K562 (cell line): ENCODE measurements at regions not wholly inside any gene's neighbourhood (a gene's known extent, or its start where the extent isn't known, plus 50 kb on each side); places are given as distances from the start of the nearest gene placed in this dataset.

Source experiments
- CHD4 ChIP-seq: fragments of 200-600 bp; sonication (generic); IDR thresholded peaks from 3 replicates; pipeline ENCODE4 v1.6.1; 2012; ENCODE audit warnings: low read depth, mild to moderate bottlenecking, mixed read lengths, low read length, inconsistent platforms; ENCODE audit not compliant: insufficient read depth, insufficient replicate concordance, poor library complexity, severe bottlenecking
- CTCF ChIP-seq, 3 experiments: IDR thresholded peaks in 2 of 3; conservative IDR thresholded peaks in 1 of 3; 2 replicates each; pipeline ENCODE4 v1.5.1; 2011 to 2012; ENCODE audit warnings: low read length in 3 of 3, mild to moderate bottlenecking in 3 of 3, control low read depth in 2 of 3, improper control_type of control experiment in 1 of 3, inconsistent platforms in 1 of 3, low read depth in 1 of 3, mixed read lengths in 1 of 3, moderate library complexity in 1 of 3; ENCODE audit not compliant: insufficient read depth in 2 of 3
- EP300 ChIP-seq: IDR thresholded peaks from 2 replicates; pipeline ENCODE4 v1.6.1; 2012; ENCODE audit warnings: low read length, improper control_type of control experiment
- EZH2 ChIP-seq: IDR thresholded peaks from 2 replicates; pipeline ENCODE4 v1.6.1; 2012; ENCODE audit warnings: low read depth, mild to moderate bottlenecking, inconsistent platforms, low read length, borderline replicate concordance
- FOXK2 ChIP-seq, 2 experiments: fragments of 450-650 bp; IDR thresholded peaks in 1 of 2; conservative IDR thresholded peaks in 1 of 2; 2 replicates each; pipeline ENCODE4 v1.6.1; 2016; ENCODE audit warnings: low read depth in 2 of 2, mild to moderate bottlenecking in 1 of 2
- HEY1 ChIP-seq: fragments of 250-450 bp; sonication (Bioruptor Pico); IDR thresholded peaks from 2 replicates; pipeline ENCODE4 v1.5.0; 2020; ENCODE audit warnings: mild to moderate bottlenecking, moderate library complexity, borderline replicate concordance
- MLLT1 ChIP-seq, 2 experiments: fragments of 450-650 bp; IDR thresholded peaks; 2 replicates each; pipeline ENCODE4 v1.6.1; 2016
- NFIC ChIP-seq: fragments of 450-650 bp; IDR thresholded peaks from 2 replicates; pipeline ENCODE4 v1.6.1; 2017; ENCODE audit warnings: mild to moderate bottlenecking, inconsistent platforms
- SETDB1 ChIP-seq: IDR thresholded peaks from one replicate; pipeline ENCODE4 v1.6.1; 2012; ENCODE audit warnings: low read length, control low read depth, inconsistent platforms
- SLC30A9 ChIP-seq: fragments of 250-450 bp; sonication (Bioruptor Pico); IDR thresholded peaks from 2 replicates; pipeline ENCODE4 v1.8.0; 2022; ENCODE audit warnings: mild to moderate bottlenecking, moderate library complexity
- SMC3 ChIP-seq: conservative IDR thresholded peaks from 2 replicates; pipeline ENCODE4 v1.6.1; 2011; ENCODE audit warnings: low read depth, low read length, improper control_type of control experiment; ENCODE audit not compliant: insufficient read depth
- TAF1 ChIP-seq: IDR thresholded peaks from 2 replicates; pipeline ENCODE4 v1.6.1; 2011; ENCODE audit warnings: mild to moderate bottlenecking, low read length, moderate library complexity; ENCODE audit not compliant: insufficient read depth, control insufficient read depth, severe bottlenecking; ENCODE audit errors: extremely low read depth
- ZC3H8 ChIP-seq: fragments of 450-650 bp; IDR thresholded peaks from 2 replicates; pipeline ENCODE4 v1.6.1; 2017
- ZKSCAN8 ChIP-seq: fragments of 200-800 bp; sonication (Bioruptor generic); IDR thresholded peaks from 2 replicates; pipeline ENCODE4 v1.6.1; 2016; ENCODE audit warnings: missing genetic modification characterization, missing compliant biosample characterization

GRCh38 chr10:42949287-42949686, 127.6 kb upstream of the RET start:
- TF ChIP-seq SETDB1: no peak
- TF ChIP-seq MLLT1 (IDR thresholded peaks at IDR 0.05): no peak
- no peak for TF ChIP-seq SLC30A9 (CRISPR knock-in tag)
- TF ChIP-seq CTCF (IDR thresholded peaks at IDR 0.05 in 2 of 3, conservative IDR thresholded peaks at IDR 0.05 in 1 of 3; ENCODE audit: insufficient read depth in 2 of 3, low read depth in 1 of 3, low read length in 3 of 3): no peak
- no peak for TF ChIP-seq EZH2
- TF ChIP-seq TAF1: no peak
- no peak for TF ChIP-seq EP300
- no peak for TF ChIP-seq NFIC
- TF ChIP-seq ZKSCAN8 (CRISPR knock-in tag): no peak
- TF ChIP-seq ZC3H8: no peak
- no peak for TF ChIP-seq CHD4
- no peak for TF ChIP-seq SMC3
- no peak for TF ChIP-seq FOXK2 (conservative IDR thresholded peaks at IDR 0.05 in 1 of 2, IDR thresholded peaks at IDR 0.05 in 1 of 2; ENCODE audit: low read depth in 2 of 2)
- no peak for TF ChIP-seq HEY1
